ENCODE measurements at regions not wholly inside any gene's neighbourhood (a gene's known extent, or its start where the extent isn't known, plus 50 kb on each side); places are given as distances from the start of the nearest gene placed in this dataset.
A peak's percentile ranks its signal among the peaks of the same experiment; 100 is the strongest.
"Not testable (repeated sequence)": the region's sequence is repeated elsewhere in the genome, so short reads cannot be mapped to it uniquely, and the experiment has no call there.

GRCh38 chr7:142636751-142637150 lies 112.5 kb upstream of the PRSS1 start:
- no peak for DNase-seq (ENCODE audit: low read depth, low spot score)

- not testable (repeated sequence) for DNase-seq (ENCODE audit: low read depth, low spot score)
Observed at GRCh38 chr7:142636107-142636506, 113.2 kb upstream of the PRSS1 start.

- peak; percentile 18 for DNase-seq (ENCODE audit: low read depth, low spot score)
Observed at GRCh38 chr7:142632271-142633134, 116.8 kb upstream of the PRSS1 start.

- no peak for DNase-seq (ENCODE audit: low read depth, low spot score)
Observed at GRCh38 chr7:142629588-142630260, 119.5 kb upstream of the PRSS1 start.

GRCh38 chr7:142628945-142629344 lies 120.3 kb upstream of the PRSS1 start:
- DNase-seq (ENCODE audit: low read depth, low spot score): no peak

GRCh38 chr7:142627223-142627622 lies 122.0 kb upstream of the PRSS1 start:
- not testable (repeated sequence) for DNase-seq (ENCODE audit: low read depth, low spot score)

GRCh38 chr7:142626420-142627035 lies 122.7 kb upstream of the PRSS1 start:
- DNase-seq (ENCODE audit: low read depth, low spot score): no peak

- not testable (repeated sequence) for DNase-seq (ENCODE audit: low read depth, low spot score)
Observed at GRCh38 chr7:142625216-142625615, 124.1 kb upstream of the PRSS1 start.

- DNase-seq (ENCODE audit: low read depth, low spot score): no peak
Observed at GRCh38 chr7:142620402-142620801, 128.9 kb upstream of the PRSS1 start.

GRCh38 chr7:142618655-142619351 lies 130.5 kb upstream of the PRSS1 start:
- DNase-seq (ENCODE audit: low read depth, low spot score): no peak

- no peak for DNase-seq (ENCODE audit: low read depth, low spot score)
Observed at GRCh38 chr7:142616842-142617241, 132.4 kb upstream of the PRSS1 start.

- DNase-seq (ENCODE audit: low read depth, low spot score): no peak
Observed at GRCh38 chr7:142616121-142616643, 133.1 kb upstream of the PRSS1 start.

GRCh38 chr7:142615508-142615907 lies 133.8 kb upstream of the PRSS1 start:
- DNase-seq (ENCODE audit: low read depth, low spot score): no peak

- no peak for DNase-seq (ENCODE audit: low read depth, low spot score)
Observed at GRCh38 chr7:142614116-142614515, 135.2 kb upstream of the PRSS1 start.

GRCh38 chr7:142612237-142612881 lies 136.9 kb upstream of the PRSS1 start:
- no peak for DNase-seq (ENCODE audit: low read depth, low spot score)

GRCh38 chr7:142611566-142612236 lies 137.6 kb upstream of the PRSS1 start:
- no peak for DNase-seq (ENCODE audit: low read depth, low spot score)

- no peak for DNase-seq (ENCODE audit: low read depth, low spot score)
Observed at GRCh38 chr7:142608630-142609428, 140.4 kb upstream of the PRSS1 start.

GRCh38 chr7:142607351-142607750 lies 141.9 kb upstream of the PRSS1 start:
- DNase-seq (ENCODE audit: low read depth, low spot score): no peak

- no peak for DNase-seq (ENCODE audit: low read depth, low spot score)
Observed at GRCh38 chr7:142606081-142606480, 143.2 kb upstream of the PRSS1 start.

GRCh38 chr7:142604671-142605070 lies 144.6 kb upstream of the PRSS1 start:
- DNase-seq (ENCODE audit: low read depth, low spot score): no peak
